Sigmoid colon (tissue), 6 donors: ENCODE measurements at regions not wholly inside any gene's neighbourhood (a gene's known extent, or its start where the extent isn't known, plus 50 kb on each side); places are given as distances from the start of the nearest gene placed in this dataset.

Experiments
- DNase-seq: peaks from one replicate; pipeline ENCODE4 v3.0.0-alpha.2; 2019
- H3K27ac ChIP-seq, 4 donors: fragments of 200-600 bp; sonication (generic); one replicate each; pipeline ENCODE4 v1.5.1; 2016 to 2019; ENCODE audit warnings: mild to moderate bottlenecking in 1 of 4
- H3K27me3 ChIP-seq, 3 donors: fragments of 200-600 bp; sonication (generic); one replicate each; pipeline ENCODE4 v1.5.1; 2019; ENCODE audit warnings: mild to moderate bottlenecking in 1 of 3
- H3K36me3 ChIP-seq, 4 donors: fragments of 200-600 bp; sonication (generic); one replicate each; pipeline ENCODE4 v1.5.1; 2016 to 2019
- H3K4me1 ChIP-seq, 4 donors: fragments of 200-600 bp; sonication (generic); one replicate each; pipeline ENCODE4 v1.5.1; 2017 to 2019
- H3K4me3 ChIP-seq, 4 donors: fragments of 200-600 bp; sonication (generic); one replicate each; pipeline ENCODE4 v1.5.1; 2017 to 2019; ENCODE audit warnings: mild to moderate bottlenecking in 2 of 4, moderate library complexity in 1 of 4
- H3K9me3 ChIP-seq, 4 donors: fragments of 200-600 bp in 3 of 4; sonication (generic) in 3 of 4; one replicate each; pipeline versions ENCODE4 v1.5.1 to v1.6.1; 2013 to 2019
- EP300 ChIP-seq, 4 donors: sonication (generic); formaldehyde crosslinking; IDR thresholded peaks; one replicate each; pipeline ENCODE4 v1.6.1; 2017; ENCODE audit warnings: antibody characterized with exemption in 4 of 4
- POLR2A ChIP-seq, 2 donors: fragments of 450-650 bp; IDR thresholded peaks; one replicate each; pipeline ENCODE4 v1.6.1; 2016; ENCODE audit warnings: antibody characterized with exemption in 2 of 2, mild to moderate bottlenecking in 2 of 2, moderate library complexity in 2 of 2
- POLR2AphosphoS5 ChIP-seq, 4 donors: sonication (generic); formaldehyde crosslinking; IDR thresholded peaks; one replicate each; pipeline ENCODE4 v1.6.1; 2017; ENCODE audit warnings: antibody characterized with exemption in 4 of 4
- WGBS, 2 donors: extraction: QIAGEN DNeasy Blood & Tissue Kit; methylation state at CpG; one replicate each; pipeline ENCODE4 v1.1.7; 2013; 5-methylcytosine and 5-hydroxymethylcytosine counted together
- intact Hi-C: fragments of 100-400 bp; cut with DNase I; formaldehyde crosslinking; loops from one replicate; pipeline ENCODE4 v1.15.1; 2023
- TF ChIP-seq, protein P1 (sequence below), 4 experiments: fragments of 450-650 bp in 3 of 4; fragments of 200-600 bp in 1 of 4; IDR thresholded peaks; one replicate each; pipeline ENCODE4 v1.5.1; 2016 to 2019; ENCODE audit warnings: antibody characterized with exemption in 4 of 4, mild to moderate bottlenecking in 3 of 4, moderate library complexity in 2 of 4
- donor health status: healthy with polysubstance abuse.
- donor health status: healthy.

DNA sequence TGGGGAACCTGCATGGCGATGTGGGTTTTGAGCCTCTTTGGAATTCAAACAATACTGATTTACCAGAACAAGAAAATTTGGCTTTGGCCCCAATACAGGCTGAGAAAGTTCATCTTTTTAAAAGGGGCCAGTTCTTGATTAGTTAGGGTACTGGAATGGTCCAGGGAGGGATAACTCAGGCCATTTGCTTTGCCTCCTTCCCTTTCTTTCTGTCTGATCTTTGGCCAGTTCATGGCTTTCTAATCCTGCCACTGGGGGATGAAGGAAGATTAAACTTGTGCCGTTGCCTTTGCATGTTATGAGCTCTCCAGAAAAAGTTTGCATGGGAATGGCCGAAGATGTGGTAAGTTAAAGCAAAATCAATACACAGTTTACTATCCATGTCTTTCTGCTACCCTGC, 78.4 kb downstream of the ADAMTS15 start:
- no peak overlapping the region for H3K27ac ChIP-seq
- no peaks in the 10 kb centered on the region for H3K36me3 ChIP-seq
- DNase-seq: no peak
- no peak overlapping the region for H3K4me3 ChIP-seq
- 92 to 93% methylated on average over 3 of the region's 3 CpGs for WGBS, 2 donors
- intact Hi-C loops: no loop called here
- TF ChIP-seq, protein P1, sequence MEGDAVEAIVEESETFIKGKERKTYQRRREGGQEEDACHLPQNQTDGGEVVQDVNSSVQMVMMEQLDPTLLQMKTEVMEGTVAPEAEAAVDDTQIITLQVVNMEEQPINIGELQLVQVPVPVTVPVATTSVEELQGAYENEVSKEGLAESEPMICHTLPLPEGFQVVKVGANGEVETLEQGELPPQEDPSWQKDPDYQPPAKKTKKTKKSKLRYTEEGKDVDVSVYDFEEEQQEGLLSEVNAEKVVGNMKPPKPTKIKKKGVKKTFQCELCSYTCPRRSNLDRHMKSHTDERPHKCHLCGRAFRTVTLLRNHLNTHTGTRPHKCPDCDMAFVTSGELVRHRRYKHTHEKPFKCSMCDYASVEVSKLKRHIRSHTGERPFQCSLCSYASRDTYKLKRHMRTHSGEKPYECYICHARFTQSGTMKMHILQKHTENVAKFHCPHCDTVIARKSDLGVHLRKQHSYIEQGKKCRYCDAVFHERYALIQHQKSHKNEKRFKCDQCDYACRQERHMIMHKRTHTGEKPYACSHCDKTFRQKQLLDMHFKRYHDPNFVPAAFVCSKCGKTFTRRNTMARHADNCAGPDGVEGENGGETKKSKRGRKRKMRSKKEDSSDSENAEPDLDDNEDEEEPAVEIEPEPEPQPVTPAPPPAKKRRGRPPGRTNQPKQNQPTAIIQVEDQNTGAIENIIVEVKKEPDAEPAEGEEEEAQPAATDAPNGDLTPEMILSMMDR (IDR thresholded peaks at IDR 0.05): no peak
- no peak for TF ChIP-seq EP300 (IDR thresholded peaks at IDR 0.05)
- TF ChIP-seq POLR2AphosphoS5 (IDR thresholded peaks at IDR 0.05): no peak
- no peak for TF ChIP-seq POLR2A (IDR thresholded peaks at IDR 0.05)
- H3K9me3 ChIP-seq: no peaks in the 10 kb centered on the region
- H3K4me1 ChIP-seq: peaks cover 2 to 39% (median 17%) of the 10 kb centered on the region in 4 donors
- no peaks in the 10 kb centered on the region for H3K27me3 ChIP-seq

DNA sequence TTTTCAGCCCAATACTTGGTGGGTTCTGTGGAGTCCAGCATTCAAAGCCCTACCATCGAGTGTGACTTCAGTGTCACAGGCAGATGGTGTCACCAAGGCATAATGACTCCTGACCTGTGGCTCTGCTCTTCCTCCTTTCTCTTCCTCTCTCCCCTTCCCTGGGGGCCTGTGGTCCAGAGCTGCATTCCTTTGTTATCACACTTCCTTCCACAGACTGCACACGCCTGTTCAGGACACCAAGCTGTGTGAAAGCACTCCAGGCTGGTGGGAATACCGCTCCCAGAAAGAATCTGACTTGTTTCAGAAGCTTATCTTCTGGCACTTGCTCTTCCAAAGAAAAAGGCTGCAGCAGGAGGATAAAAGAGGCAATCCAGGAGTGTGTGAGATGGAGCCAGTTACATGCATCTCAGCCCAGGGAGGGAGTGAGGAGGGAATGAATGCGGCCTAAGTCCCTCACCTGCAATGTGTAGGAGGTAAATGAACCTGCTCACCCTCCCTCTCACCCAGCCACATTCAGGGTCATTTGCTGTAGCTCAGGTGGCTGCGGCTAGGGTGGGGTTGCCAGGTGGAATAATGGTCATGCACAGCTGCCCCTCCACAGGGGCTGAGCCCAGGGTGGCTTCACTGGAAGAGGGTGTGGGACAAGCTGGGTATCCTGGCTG, 79.3 kb downstream of the ADAMTS15 start:
- Histone ChIP-seq H3K4me1 (peaks cover 0 to 31% (median 8%) of the 10 kb centered on the region in 4 donors), H3K9me3 (no peaks in the 10 kb centered on the region), H3K27ac (peak overlapping the region in 1 of 4 donors; percentile 21), H3K4me3 (no peak overlapping the region), H3K27me3 (no peaks in the 10 kb centered on the region), H3K36me3 (no peaks in the 10 kb centered on the region)
- intact Hi-C loops: no loop called here
- TF ChIP-seq, protein P1 (IDR thresholded peaks at IDR 0.05): no peak
- TF ChIP-seq EP300 (IDR thresholded peaks at IDR 0.05): no peak
- no peak for TF ChIP-seq POLR2AphosphoS5 (IDR thresholded peaks at IDR 0.05)
- TF ChIP-seq POLR2A (IDR thresholded peaks at IDR 0.05): no peak
- DNase-seq: no peak
- WGBS, 2 donors: 69 to 75% methylated on average over 5 of the region's 5 CpGs

DNA sequence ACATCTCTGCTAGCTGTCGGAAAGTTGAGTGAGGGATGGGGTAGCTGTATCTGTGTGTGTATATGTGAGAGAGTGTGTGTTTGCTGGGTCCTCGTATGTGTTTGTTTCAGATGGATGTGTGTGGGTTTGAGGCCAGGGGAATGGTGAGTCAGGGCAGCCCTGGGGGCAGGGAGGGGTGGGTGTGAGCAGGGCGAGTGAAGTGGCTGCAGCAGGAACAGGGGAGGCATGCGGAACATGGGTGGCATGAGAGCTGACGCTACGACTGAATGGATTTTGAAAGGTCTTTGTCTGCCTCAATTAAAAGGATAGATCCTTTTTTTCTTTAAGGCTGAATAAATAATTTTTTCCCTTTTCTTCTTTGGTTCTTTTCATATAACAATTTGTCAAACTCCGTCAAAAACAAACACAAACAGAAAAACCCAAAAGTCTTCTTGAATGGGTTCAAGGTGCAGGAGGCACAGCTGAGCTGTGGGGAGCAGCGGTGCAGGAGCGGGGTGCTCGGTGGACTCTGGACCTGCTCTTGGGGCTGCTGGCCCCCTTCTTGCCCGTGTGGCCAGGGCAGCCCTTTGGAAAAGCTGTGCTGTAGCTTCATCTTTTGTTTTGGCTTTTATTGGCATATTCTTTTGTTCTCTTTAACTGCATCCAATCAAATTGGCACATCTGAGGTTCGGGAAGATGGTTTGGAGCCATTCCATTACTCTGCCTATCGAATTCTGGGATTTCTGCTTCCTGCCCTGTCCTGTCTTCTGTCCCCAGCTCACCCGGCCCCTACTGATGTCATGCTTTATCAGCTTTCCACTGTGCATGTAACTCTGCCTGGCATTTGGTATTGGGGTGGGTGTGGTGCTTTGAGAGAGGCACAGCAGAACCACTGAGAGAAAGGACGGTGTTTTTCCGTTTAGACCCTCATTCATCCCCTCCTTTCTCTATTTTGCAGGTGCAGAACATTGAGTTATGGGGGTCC, 80.1 kb downstream of the ADAMTS15 start:
- intact Hi-C loops: no loop called here
- TF ChIP-seq EP300 (IDR thresholded peaks at IDR 0.05) (no peak), POLR2AphosphoS5 (IDR thresholded peaks at IDR 0.05) (no peak), POLR2A (IDR thresholded peaks at IDR 0.05) (no peak)
- TF ChIP-seq, protein P1 (IDR thresholded peaks at IDR 0.05): no peak
- 82 to 85% methylated on average over 16 of the region's 16 CpGs for WGBS, 2 donors

DNA sequence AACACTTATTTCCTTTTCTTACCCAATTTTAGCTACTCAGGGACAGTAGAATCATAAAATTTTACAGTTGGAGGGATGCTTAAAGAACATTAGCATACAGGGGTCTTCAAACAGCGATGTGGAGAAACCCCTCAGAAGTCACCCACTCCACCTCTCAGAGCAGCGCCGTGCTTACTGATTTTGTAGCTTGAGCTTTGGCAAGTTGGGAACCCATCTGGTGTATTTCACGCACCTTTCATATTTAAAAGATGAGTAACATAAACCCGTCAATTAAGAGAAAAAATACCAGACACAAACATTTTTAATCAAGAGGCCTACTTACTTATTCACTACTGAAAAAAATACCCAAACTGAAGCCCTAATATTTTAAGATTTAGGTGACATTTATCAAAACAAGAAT, 80.9 kb downstream of the ADAMTS15 start:
- intact Hi-C loops: no loop called here
- 75 to 96% methylated on average over 5 of the region's 5 CpGs for WGBS, 2 donors
- no peak for DNase-seq
- Histone ChIP-seq H3K4me3 (no peak overlapping the region), H3K27ac (peak overlapping the region in 1 of 4 donors; percentile 48), H3K36me3 (no peaks in the 10 kb centered on the region), H3K27me3 (no peaks in the 10 kb centered on the region), H3K4me1 (peaks cover 0 to 20% (median 0%) of the 10 kb centered on the region in 4 donors), H3K9me3 (no peaks in the 10 kb centered on the region)
- peak in 1 of 4 donors; percentile 64 for TF ChIP-seq POLR2AphosphoS5 (IDR thresholded peaks at IDR 0.05)
- TF ChIP-seq, protein P1 (IDR thresholded peaks at IDR 0.05): no peak

More for the DNA sequence above, 80.1 kb downstream of the ADAMTS15 start:
- H3K4me3 ChIP-seq: no peak overlapping the region
- no peaks in the 10 kb centered on the region for H3K27me3 ChIP-seq
- no peak for DNase-seq
- peak overlapping the region in 1 of 4 donors; percentile 48 for H3K27ac ChIP-seq
- H3K4me1 ChIP-seq: peaks cover 0 to 24% (median under 1%) of the 10 kb centered on the region in 4 donors
- no peaks in the 10 kb centered on the region for H3K9me3 ChIP-seq
- no peaks in the 10 kb centered on the region for H3K36me3 ChIP-seq
